Activated naive CD4-positive, alpha-beta T cell treated with Interleukin-2 at 50 U/mL for 16 hours (primary cell): ENCODE measurements at regions not wholly inside any gene's neighbourhood (a gene's known extent, or its start where the extent isn't known, plus 50 kb on each side); places are given as distances from the start of the nearest gene placed in this dataset.

Source experiments
- DNase-seq: peaks from one replicate; pipeline ENCODE4 v3.0.0-alpha.2; 2020

GRCh38 chr20:39431091-39431880, 469.1 kb downstream of the DHX35 start:
- DNase-seq, result no peak

GRCh38 chr20:39429726-39430125, 467.6 kb downstream of the DHX35 start:
- no peak for DNase-seq

GRCh38 chr20:39424962-39425678, 463.0 kb downstream of the DHX35 start:
- DNase-seq, result no peak

GRCh38 chr20:39421571-39422105, 459.5 kb downstream of the DHX35 start:
- no peak for DNase-seq

GRCh38 chr20:39412091-39412490, 449.9 kb downstream of the DHX35 start:
- DNase-seq, result no peak

- no peak for DNase-seq
These were observed 437.3 kb downstream of the DHX35 start for GRCh38 chr20:39399463-39399862.

GRCh38 chr20:39398656-39399055, 436.5 kb downstream of the DHX35 start:
- no peak for DNase-seq

GRCh38 chr20:39397646-39398045, 435.5 kb downstream of the DHX35 start:
- DNase-seq, result no peak

GRCh38 chr20:39395478-39396291, 433.5 kb downstream of the DHX35 start:
- DNase-seq, result no peak

GRCh38 chr20:39394461-39394860, 432.3 kb downstream of the DHX35 start:
- no peak for DNase-seq

- no peak for DNase-seq
These were observed 428.0 kb downstream of the DHX35 start for GRCh38 chr20:39390186-39390585.

GRCh38 chr20:39381595-39381994, 419.5 kb downstream of the DHX35 start:
- no peak for DNase-seq

GRCh38 chr20:39378776-39379175, 416.6 kb downstream of the DHX35 start:
- DNase-seq, result no peak

- DNase-seq, result no peak
These were observed 414.6 kb downstream of the DHX35 start for GRCh38 chr20:39376788-39377187.

- no peak for DNase-seq
These were observed 402.2 kb downstream of the DHX35 start for GRCh38 chr20:39364320-39364719.

GRCh38 chr20:39359981-39360620, 398.0 kb downstream of the DHX35 start:
- no peak for DNase-seq

- DNase-seq, result no peak
These were observed 395.9 kb downstream of the DHX35 start for GRCh38 chr20:39358052-39358451.

- DNase-seq, result no peak
These were observed 394.8 kb downstream of the DHX35 start for GRCh38 chr20:39356908-39357307.

GRCh38 chr20:39349240-39349639, 387.1 kb downstream of the DHX35 start:
- DNase-seq, result no peak

GRCh38 chr20:39347626-39348025, 385.5 kb downstream of the DHX35 start:
- DNase-seq, result no peak

- no peak for DNase-seq
These were observed 380.3 kb downstream of the DHX35 start for GRCh38 chr20:39342463-39342862.

GRCh38 chr20:39338469-39339376, 376.6 kb downstream of the DHX35 start:
- no peak for DNase-seq
